ENCODE measurements at regions not wholly inside any gene's neighbourhood (a gene's known extent, or its start where the extent isn't known, plus 50 kb on each side); places are given as distances from the start of the nearest gene placed in this dataset.
A peak's percentile ranks its signal among the peaks of the same experiment; 100 is the strongest.

DNA sequence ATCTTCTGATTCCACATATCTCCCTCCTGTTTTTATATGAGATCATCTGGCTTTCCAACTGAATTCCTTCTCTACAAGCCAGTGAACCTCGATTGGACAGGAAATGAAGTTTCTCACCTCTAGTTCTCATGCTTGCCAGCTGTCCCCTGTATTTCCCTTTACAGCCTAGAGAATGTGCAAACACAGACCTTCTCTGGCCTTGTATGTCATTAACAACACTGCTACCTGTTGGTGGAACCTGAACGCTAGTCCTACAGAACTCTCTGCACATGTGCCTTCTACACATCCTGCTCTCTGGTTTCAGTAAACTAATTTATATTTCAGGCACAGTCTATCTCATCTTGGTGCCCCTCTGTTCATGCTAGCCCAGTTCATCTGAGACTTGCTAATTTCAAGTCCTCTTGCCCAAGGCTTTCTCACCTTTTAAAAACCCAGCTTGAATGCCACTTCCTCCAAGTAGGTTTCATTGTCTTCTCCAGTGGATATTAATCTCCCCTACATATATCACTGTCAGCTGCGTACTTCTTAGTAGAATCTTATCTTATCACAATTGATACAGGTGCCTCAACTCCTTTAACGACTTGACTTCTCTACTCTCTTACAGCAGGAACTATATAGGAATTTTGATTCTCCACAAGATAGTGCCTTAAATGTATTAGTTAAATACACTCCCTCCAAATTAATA, 549.9 kb downstream of the PLPP3 start:
- peak; percentile 79 for ATAC-seq
- DNase-seq (ENCODE audit: low spot score): peak; percentile 23
- Histone ChIP-seq H3K9ac (ENCODE audit: insufficient read depth, low read depth, low read length) (no peak overlapping the region), H3K27me3 (ENCODE audit: control insufficient read depth in 1 of 2, insufficient read depth in 2 of 2, low read length in 2 of 2) (no peaks in the 10 kb centered on the region; a peak in 1 of 5 replicates), H2AFZ (ENCODE audit: low read length) (no peak overlapping the region), H4K20me1 (ENCODE audit: insufficient read depth, low read length) (no peaks in the 10 kb centered on the region), H3K4me3 (replicated peaks in 1 of 3; ENCODE audit: insufficient read depth in 1 of 3, low read depth in 2 of 3, low read length in 3 of 3) (no peak overlapping the region), H3K36me3 (replicated peaks in 1 of 2; ENCODE audit: control insufficient read depth in 1 of 2, insufficient read depth in 2 of 2, low read length in 2 of 2) (no peaks in the 10 kb centered on the region), H3K4me1 (ENCODE audit: insufficient read depth, low read length) (no peaks in the 10 kb centered on the region), H3K27ac (ENCODE audit: extremely low read length, insufficient read depth, low read length) (no peak overlapping the region), H3K79me2 (ENCODE audit: insufficient read depth, low read length) (no peaks in the 10 kb centered on the region), H3K9me3 (ENCODE audit: low read length) (no peaks in the 10 kb centered on the region), H3K4me2 (ENCODE audit: low read depth, low read length) (no peak overlapping the region)
- FAIRE-seq: no peak
- ChIA-PET CTCF (ENCODE audit: low intra/inter-chr PET ratio, low total read pairs) (no interaction called here), POLR2A (no interaction called here)
- intact Hi-C loops (cut with micrococcal nuclease; ENCODE audit: unreplicated experiment): no loop called here
- TF ChIP-seq ISX (CRISPR knock-in tag; conservative IDR thresholded peaks at IDR 0.05): no peak
- no peak for TF ChIP-seq SMYD3 (CRISPR knock-in tag; IDR thresholded peaks at IDR 0.05)
- no peak for TF ChIP-seq CCDC6 (CRISPR knock-in tag; IDR thresholded peaks at IDR 0.05)
- TF ChIP-seq MYC (CRISPR knock-in tag; IDR thresholded peaks at IDR 0.05; ENCODE audit: borderline replicate concordance): no peak
- TF ChIP-seq STAG1 (CRISPR knock-in tag; IDR thresholded peaks at IDR 0.05): peak; percentile 49
- no peak for TF ChIP-seq ZNF326 (CRISPR knock-in tag; IDR thresholded peaks at IDR 0.05; ENCODE audit: borderline replicate concordance)
- TF ChIP-seq SMC3 (IDR thresholded peaks at IDR 0.05; ENCODE audit: low read length): peak; percentile 17; the same call in 1 of the 2 replicates
- no peak for TF ChIP-seq ZNF841 (CRISPR knock-in tag; IDR thresholded peaks at IDR 0.05; ENCODE audit: borderline replicate concordance)
- no peak for TF ChIP-seq ELF3 (CRISPR knock-in tag; IDR thresholded peaks at IDR 0.05)
- 11% methylated on average over 4 of the region's 4 CpGs for whole genome bisulfite sequencing (ENCODE audit: low lambda C conversion rate)
- BruUV-seq (replicated peaks): no TSS peak
- in situ Hi-C loops (cut with HindIII; ENCODE audit: extremely low pct_ligation_motif_present, low pct_unique_long_range_greater_than_20kb): no loop called here

DNA sequence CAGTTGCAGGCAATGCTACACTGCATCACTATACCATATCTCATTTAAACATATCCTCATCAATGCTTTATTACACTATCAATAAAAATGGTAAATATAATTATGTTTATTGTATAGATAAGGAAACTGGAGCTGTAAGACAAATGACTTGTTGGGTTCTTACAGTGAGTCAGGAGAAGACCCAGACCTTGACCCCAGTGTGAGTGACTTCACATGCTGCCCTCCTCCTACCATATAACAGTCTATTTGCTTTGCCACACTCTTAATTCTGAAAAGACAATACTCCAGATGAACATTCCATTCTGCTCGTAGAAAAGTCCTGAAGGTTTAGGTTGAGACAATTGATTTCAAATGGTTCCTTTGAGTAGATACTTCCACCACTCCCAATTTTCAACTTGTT, 550.5 kb downstream of the PLPP3 start:
- intact Hi-C loops (cut with micrococcal nuclease; ENCODE audit: unreplicated experiment): no loop called here
- Histone ChIP-seq H3K27me3 (ENCODE audit: control insufficient read depth in 1 of 2, insufficient read depth in 2 of 2, low read length in 2 of 2) (no peaks in the 10 kb centered on the region; a peak in 1 of 5 replicates), H2AFZ (ENCODE audit: low read length) (no peak overlapping the region), H3K79me2 (ENCODE audit: insufficient read depth, low read length) (no peaks in the 10 kb centered on the region), H3K9ac (ENCODE audit: insufficient read depth, low read depth, low read length) (no peak overlapping the region), H3K36me3 (replicated peaks in 1 of 2; ENCODE audit: control insufficient read depth in 1 of 2, insufficient read depth in 2 of 2, low read length in 2 of 2) (no peaks in the 10 kb centered on the region), H3K4me3 (replicated peaks in 1 of 3; ENCODE audit: insufficient read depth in 1 of 3, low read depth in 2 of 3, low read length in 3 of 3) (no peak overlapping the region), H3K27ac (ENCODE audit: extremely low read length, insufficient read depth, low read length) (no peak overlapping the region), H4K20me1 (ENCODE audit: insufficient read depth, low read length) (no peaks in the 10 kb centered on the region), H3K4me1 (ENCODE audit: insufficient read depth, low read length) (no peaks in the 10 kb centered on the region), H3K9me3 (ENCODE audit: low read length) (no peaks in the 10 kb centered on the region), H3K4me2 (ENCODE audit: low read depth, low read length) (no peak overlapping the region)
- ChIA-PET POLR2A (no interaction called here), CTCF (ENCODE audit: low intra/inter-chr PET ratio, low total read pairs) (no interaction called here)
- no TSS peak for BruUV-seq (replicated peaks)
- in situ Hi-C loops (cut with HindIII; ENCODE audit: extremely low pct_ligation_motif_present, low pct_unique_long_range_greater_than_20kb): no loop called here
- ATAC-seq (no peak), DNase-seq (ENCODE audit: low spot score) (no peak), FAIRE-seq (no peak)
- WGBS (ENCODE audit: low lambda C conversion rate): 26% methylated on average over 1 of the region's 1 CpG
- no peak for TF ChIP-seq ZNF841 (CRISPR knock-in tag; IDR thresholded peaks at IDR 0.05; ENCODE audit: borderline replicate concordance)
- TF ChIP-seq, protein P1, sequence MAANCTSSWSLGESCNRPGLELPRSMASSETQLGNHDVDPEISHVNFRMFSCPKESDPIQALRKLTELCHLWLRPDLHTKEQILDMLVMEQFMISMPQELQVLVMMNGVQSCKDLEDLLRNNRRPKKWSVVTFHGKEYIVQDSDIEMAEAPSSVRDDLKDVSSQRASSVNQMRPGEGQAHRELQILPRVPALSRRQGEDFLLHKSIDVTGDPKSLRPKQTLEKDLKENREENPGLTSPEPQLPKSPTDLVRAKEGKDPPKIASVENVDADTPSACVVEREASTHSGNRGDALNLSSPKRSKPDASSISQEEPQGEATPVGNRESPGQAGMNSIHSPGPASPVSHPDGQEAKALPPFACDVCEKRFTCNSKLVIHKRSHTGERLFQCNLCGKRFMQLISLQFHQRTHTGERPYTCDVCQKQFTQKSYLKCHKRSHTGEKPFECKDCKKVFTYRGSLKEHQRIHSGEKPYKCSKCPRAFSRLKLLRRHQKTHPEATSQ (CRISPR knock-in tag; IDR thresholded peaks at IDR 0.05; ENCODE audit: borderline replicate concordance): no peak
- no peak for TF ChIP-seq SMAD1 (CRISPR knock-in tag; IDR thresholded peaks at IDR 0.05; ENCODE audit: borderline replicate concordance, low read depth)
- no peak for TF ChIP-seq PRMT3 (CRISPR knock-in tag; IDR thresholded peaks at IDR 0.05; ENCODE audit: borderline replicate concordance, low read depth)
- no peak for TF ChIP-seq NFYC (CRISPR knock-in tag; IDR thresholded peaks at IDR 0.05)
- TF ChIP-seq YY1 (IDR thresholded peaks at IDR 0.05; ENCODE audit: insufficient read depth, insufficient replicate concordance, low read depth, low read length): no peak
- TF ChIP-seq ZNF558 (CRISPR knock-in tag; IDR thresholded peaks at IDR 0.05; ENCODE audit: borderline replicate concordance): no peak
- TF ChIP-seq, protein P2, sequence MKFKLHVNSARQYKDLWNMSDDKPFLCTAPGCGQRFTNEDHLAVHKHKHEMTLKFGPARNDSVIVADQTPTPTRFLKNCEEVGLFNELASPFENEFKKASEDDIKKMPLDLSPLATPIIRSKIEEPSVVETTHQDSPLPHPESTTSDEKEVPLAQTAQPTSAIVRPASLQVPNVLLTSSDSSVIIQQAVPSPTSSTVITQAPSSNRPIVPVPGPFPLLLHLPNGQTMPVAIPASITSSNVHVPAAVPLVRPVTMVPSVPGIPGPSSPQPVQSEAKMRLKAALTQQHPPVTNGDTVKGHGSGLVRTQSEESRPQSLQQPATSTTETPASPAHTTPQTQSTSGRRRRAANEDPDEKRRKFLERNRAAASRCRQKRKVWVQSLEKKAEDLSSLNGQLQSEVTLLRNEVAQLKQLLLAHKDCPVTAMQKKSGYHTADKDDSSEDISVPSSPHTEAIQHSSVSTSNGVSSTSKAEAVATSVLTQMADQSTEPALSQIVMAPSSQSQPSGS (CRISPR knock-in tag; IDR thresholded peaks at IDR 0.05): no peak
